Psoas muscle (tissue), 7 donors: ENCODE measurements at regions not wholly inside any gene's neighbourhood (a gene's known extent, or its start where the extent isn't known, plus 50 kb on each side); places are given as distances from the start of the nearest gene placed in this dataset.

Experiments used
- ATAC-seq, 4 donors: fragments of 200-7000 bp; cut with Tn5 transposase; one replicate each; pipeline ENCODE4 v1.9.1; 2020; ENCODE audit warnings: moderate library complexity in 3 of 4, mild to moderate bottlenecking in 2 of 4
- DNase-seq, 2 donors: peaks; one replicate each; pipeline ENCODE4 v3.0.0-alpha.2; 2020
- H3K27ac ChIP-seq: fragments of 200-600 bp; one replicate; pipeline ENCODE4 v1.8.0; 2022
- H3K27me3 ChIP-seq, 3 donors: fragments of 200-600 bp in 1 of 3; one replicate each; pipeline versions ENCODE4 v1.6.1 to v1.8.0; 2013 to 2022; ENCODE audit warnings: low read length in 2 of 3, mild to moderate bottlenecking in 2 of 3, moderate library complexity in 1 of 3; ENCODE audit not compliant: insufficient read depth in 3 of 3
- H3K36me3 ChIP-seq, 2 donors: fragments of 200-600 bp in 1 of 2; one replicate each; pipeline versions ENCODE4 v1.6.1 to v1.8.0; 2013 to 2022; ENCODE audit warnings: low read depth in 1 of 2, mild to moderate bottlenecking in 1 of 2, moderate library complexity in 1 of 2; ENCODE audit not compliant: insufficient read depth in 1 of 2
- H3K4me1 ChIP-seq: fragments of 200-600 bp; one replicate; pipeline ENCODE4 v1.8.0; 2022
- H3K4me3 ChIP-seq: fragments of 200-600 bp; one replicate; pipeline ENCODE4 v1.8.0; 2022; ENCODE audit warnings: mild to moderate bottlenecking
- H3K9me3 ChIP-seq: fragments of 200-600 bp; one replicate; pipeline ENCODE4 v1.8.0; 2022
- WGBS, 3 donors: extraction: QIAGEN DNeasy Blood & Tissue Kit; methylation state at CpG; one replicate each; pipeline versions ENCODE4 v1.1.6 to v1.1.7; 2013; 5-methylcytosine and 5-hydroxymethylcytosine counted together
- intact Hi-C, 2 donors: fragments of 100-400 bp; cut with DNase I; formaldehyde crosslinking; loops; one replicate each; pipeline versions ENCODE4 v1.11.0 to v1.14.2; 2022
- TF ChIP-seq, protein P1 (sequence below): fragments of 200-600 bp; IDR thresholded peaks from one replicate; pipeline ENCODE4 v1.8.0; 2022; ENCODE audit warnings: antibody characterized with exemption
- donor health status: healthy with polysubstance abuse.
- donor health status: DM: no; HTN: no; CAD: no; lungs with moderate emphysema.
- donor health status: Bipolar disorder and iron deficiency.
- donor health status: healthy.
- donor health status: DM: yes; HTN: yes; CAD: no.
- donor health status: DM: no; HTN: no; CAD: no.
- donor health status: DM: yes; HTN: yes; CAD: no.

DNA sequence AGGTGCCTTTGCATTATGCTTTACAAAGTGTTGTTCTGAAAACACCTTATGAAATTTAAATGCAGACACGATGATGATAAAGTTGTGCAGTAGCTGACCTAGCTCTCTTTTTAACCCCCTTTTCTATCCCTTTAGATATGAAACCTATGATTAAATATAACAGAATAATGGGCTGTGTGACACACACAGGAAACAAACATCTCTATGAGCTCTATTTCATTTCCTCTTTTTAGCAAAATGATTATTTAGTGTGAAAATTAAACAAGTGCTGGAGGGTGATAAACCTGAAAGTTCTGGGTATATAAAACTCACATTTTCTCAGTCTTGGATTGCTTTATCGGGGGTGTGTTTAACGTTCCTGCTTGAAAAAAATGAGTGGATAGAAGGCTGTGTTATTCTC is 1310.5 kb upstream of the CELF2 start:
- no peaks in the 10 kb centered on the region for H3K27me3 ChIP-seq
- no peak overlapping the region for H3K4me3 ChIP-seq
- TF ChIP-seq, protein P1, sequence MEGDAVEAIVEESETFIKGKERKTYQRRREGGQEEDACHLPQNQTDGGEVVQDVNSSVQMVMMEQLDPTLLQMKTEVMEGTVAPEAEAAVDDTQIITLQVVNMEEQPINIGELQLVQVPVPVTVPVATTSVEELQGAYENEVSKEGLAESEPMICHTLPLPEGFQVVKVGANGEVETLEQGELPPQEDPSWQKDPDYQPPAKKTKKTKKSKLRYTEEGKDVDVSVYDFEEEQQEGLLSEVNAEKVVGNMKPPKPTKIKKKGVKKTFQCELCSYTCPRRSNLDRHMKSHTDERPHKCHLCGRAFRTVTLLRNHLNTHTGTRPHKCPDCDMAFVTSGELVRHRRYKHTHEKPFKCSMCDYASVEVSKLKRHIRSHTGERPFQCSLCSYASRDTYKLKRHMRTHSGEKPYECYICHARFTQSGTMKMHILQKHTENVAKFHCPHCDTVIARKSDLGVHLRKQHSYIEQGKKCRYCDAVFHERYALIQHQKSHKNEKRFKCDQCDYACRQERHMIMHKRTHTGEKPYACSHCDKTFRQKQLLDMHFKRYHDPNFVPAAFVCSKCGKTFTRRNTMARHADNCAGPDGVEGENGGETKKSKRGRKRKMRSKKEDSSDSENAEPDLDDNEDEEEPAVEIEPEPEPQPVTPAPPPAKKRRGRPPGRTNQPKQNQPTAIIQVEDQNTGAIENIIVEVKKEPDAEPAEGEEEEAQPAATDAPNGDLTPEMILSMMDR, result no peak
- intact Hi-C loops, result no loop called here
- DNase-seq (no peak), ATAC-seq (no peak)
- WGBS, 3 donors, result 84 to 88% (median 85%) methylated on average over 3 of the region's 3 CpGs
- peaks cover 4% of the 10 kb centered on the region for H3K9me3 ChIP-seq
- H3K4me1 ChIP-seq, result no peaks in the 10 kb centered on the region
- no peak overlapping the region for H3K27ac ChIP-seq
- H3K36me3 ChIP-seq, result no peaks in the 10 kb centered on the region

DNA sequence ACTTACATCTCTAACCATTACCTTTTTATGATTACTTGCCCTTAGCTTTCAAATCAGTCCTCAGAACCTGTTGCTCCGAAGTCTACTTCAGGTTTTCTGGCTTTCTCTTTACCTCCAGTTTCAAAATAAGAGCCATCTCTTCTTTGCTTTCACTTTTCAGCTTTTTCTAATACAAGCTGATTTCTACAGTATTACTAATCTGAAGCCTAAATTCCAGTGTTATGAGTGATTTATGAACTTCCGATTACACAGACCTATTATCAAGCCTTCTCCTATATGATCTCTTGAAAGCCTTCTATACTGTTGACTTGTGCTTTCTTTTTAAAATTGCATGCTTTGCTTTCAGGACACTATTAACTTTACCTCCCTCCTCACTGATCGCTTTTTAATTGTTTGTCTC is 1307.8 kb upstream of the CELF2 start:
- TF ChIP-seq, protein P1, result no peak
- no peak overlapping the region for H3K4me3 ChIP-seq

DNA sequence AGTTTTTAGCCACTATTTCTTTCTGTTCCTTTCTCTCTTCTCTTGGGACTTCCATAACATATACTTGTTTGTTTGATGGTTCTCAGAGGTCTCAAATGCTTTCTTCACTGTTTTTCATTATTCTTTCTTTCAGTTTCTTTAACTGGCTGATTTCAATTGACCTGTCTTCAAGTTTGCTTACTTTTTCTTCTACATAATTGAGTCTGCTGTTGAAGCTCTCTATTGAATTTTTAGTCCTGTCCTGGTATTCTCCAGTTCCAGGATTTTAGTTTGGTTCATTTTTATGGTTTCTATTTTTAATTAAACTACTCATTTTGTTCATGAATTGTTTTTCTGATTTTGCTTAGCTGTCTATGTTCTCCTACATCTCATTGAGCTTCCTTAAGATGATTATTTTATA is 1305.3 kb upstream of the CELF2 start:
- H3K4me1 ChIP-seq, result no peaks in the 10 kb centered on the region
- TF ChIP-seq, protein P1, result no peak
- H3K9me3 ChIP-seq, result peaks cover 8% of the 10 kb centered on the region
- DNase-seq (no peak), ATAC-seq (no peak)
- H3K4me3 ChIP-seq, result no peak overlapping the region
- H3K27me3 ChIP-seq, result no peaks in the 10 kb centered on the region
- no peaks in the 10 kb centered on the region for H3K36me3 ChIP-seq
- intact Hi-C loops, result no loop called here
- H3K27ac ChIP-seq, result no peak overlapping the region

More for the DNA sequence above, 1307.8 kb upstream of the CELF2 start:
- intact Hi-C loops, result no loop called here
- no peak for DNase-seq
- Histone ChIP-seq H3K27ac (no peak overlapping the region), H3K36me3 (no peaks in the 10 kb centered on the region), H3K27me3 (no peaks in the 10 kb centered on the region), H3K9me3 (peaks cover 8% of the 10 kb centered on the region), H3K4me1 (no peaks in the 10 kb centered on the region)
- WGBS, 3 donors, result 83 to 87% (median 86%) methylated on average over 3 of the region's 3 CpGs
- no peak for ATAC-seq

DNA sequence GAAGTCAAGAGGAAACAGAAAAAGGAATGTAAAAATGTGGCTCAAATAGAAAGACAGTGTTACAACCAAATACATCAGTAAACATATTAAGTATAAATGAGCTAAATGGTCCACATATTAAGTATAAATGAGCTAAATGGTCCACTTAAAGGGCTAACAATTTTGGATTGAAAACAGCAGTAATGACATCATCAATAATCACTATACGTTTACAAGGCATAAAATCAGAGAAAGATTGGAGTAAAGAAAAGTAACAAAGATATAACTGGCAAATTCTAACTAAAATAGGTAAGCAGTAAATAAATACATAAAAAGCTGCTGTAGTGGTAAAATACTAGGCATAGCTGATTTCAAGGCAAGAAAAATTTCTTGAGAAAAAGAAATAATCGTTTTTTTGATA is 1298.4 kb upstream of the CELF2 start:
- WGBS, 3 donors, result 64 to 77% (median 69%) methylated on average over 2 of the region's 2 CpGs
- Histone ChIP-seq H3K36me3 (no peaks in the 10 kb centered on the region), H3K4me3 (no peak overlapping the region), H3K9me3 (no peaks in the 10 kb centered on the region), H3K27me3 (no peaks in the 10 kb centered on the region), H3K4me1 (no peaks in the 10 kb centered on the region), H3K27ac (no peak overlapping the region)
- ATAC-seq, result no peak
- intact Hi-C loops, result no loop called here
- TF ChIP-seq, protein P1, result no peak
- no peak for DNase-seq

DNA sequence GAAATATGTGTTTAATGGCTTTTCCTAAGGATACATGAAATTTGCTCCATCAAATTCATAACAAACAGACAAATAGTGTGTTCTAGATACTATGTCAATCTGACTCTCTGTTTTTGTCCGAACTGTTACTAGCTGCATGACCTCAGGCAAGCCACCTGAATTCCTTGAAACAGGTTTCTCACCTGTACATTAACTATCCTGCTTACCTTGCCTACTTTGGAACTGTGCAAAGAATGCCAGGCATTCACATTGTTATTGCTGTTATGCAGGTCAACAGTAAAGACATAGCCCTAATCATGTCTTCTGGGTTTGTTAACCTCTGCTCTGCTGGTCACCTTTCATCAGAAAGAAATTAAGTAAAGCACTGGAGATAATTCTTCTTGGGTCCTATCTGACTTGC is 1283.9 kb upstream of the CELF2 start:
- H3K4me1 ChIP-seq, result no peaks in the 10 kb centered on the region
- H3K27ac ChIP-seq, result no peak overlapping the region
- H3K27me3 ChIP-seq, result no peaks in the 10 kb centered on the region
- H3K36me3 ChIP-seq, result no peaks in the 10 kb centered on the region
- H3K4me3 ChIP-seq, result no peak overlapping the region
- TF ChIP-seq, protein P1, result no peak
- no peaks in the 10 kb centered on the region for H3K9me3 ChIP-seq
- WGBS, 3 donors, result 60 to 78% (median 64%) methylated on average over 1 of the region's 1 CpG
- DNase-seq (no peak), ATAC-seq (no peak)
- intact Hi-C loops, result no loop called here
